ENCODE measurements at regions not wholly inside any gene's neighbourhood (a gene's known extent, or its start where the extent isn't known, plus 50 kb on each side); places are given as distances from the start of the nearest gene placed in this dataset.

DNA sequence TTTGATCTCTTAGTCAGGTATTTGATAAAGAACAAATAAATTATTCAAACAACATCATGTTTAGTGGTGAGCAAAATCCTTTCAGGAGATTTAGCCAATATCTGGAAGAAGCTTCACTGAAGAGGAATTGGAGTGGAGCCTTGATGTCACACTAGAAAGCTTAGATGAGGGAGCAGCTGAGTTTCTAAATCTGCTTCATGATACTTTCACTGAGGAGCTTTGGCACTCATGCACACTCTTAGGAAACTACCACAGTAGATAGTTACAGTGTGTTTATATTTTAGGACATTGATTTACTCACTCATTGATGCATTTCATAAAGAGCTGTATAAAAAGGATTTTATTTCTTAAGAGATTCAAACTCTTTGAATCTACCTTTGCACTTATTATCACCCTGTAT, 366.2 kb upstream of the BTBD3 start:
- DNase-seq = no peak

DNA sequence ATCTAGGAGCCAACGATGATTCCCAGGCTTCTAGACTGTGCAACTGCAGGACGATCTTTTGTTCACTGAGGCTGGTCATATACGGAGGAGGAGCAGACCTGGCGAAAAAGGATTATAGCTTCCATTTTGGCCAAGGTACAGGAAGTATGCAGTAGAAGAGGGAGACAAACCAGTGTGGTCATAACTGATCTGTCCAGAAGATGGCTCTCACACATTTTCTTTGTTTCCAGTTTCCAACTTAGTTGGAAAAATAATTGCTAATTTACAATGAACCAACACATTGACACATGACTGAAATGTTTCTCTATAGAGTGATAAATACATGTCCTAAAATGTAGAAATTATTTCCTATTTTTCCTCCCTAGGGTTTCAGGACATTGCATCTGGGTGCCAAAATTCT, 364.1 kb upstream of the BTBD3 start:
- peak; percentile 21 for DNase-seq

DNA sequence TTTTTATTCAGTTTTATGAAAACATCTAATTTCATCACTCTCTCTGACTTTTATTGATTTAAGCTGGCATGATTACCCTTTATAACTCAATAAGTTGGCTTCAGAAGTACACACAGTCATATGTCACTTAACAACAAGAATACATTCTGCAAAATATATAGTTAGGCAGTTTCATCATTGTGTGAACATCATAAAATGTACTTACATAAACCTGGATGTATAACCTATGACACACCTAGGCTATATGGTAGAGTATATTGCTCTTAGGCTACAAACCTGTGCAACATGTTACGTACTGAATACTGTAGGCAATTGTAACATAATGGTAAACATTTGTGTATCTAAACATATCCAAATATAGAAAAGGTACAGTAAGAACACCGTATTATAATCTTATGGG, 362.2 kb upstream of the BTBD3 start:
- DNase-seq = no peak

DNA sequence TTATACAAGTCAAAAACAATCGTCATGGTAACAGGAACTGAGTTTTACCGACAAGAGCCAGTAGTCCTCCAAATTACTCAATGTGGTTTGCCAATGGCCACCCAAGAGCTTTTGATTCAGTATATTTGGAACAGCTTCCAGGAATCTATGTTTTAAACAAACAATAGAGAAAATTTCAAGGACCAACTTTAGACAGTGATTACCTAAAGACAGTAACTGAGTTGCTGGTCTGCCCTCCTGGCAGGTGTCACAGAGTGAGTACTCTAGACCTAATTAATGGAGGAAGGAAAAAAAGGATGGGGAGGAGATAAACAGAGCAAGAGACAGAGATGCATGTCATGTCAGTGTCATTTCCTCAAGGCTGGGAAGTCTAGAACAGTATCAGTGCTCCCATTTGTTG, 361.3 kb upstream of the BTBD3 start:
- DNase-seq = no peak

DNA sequence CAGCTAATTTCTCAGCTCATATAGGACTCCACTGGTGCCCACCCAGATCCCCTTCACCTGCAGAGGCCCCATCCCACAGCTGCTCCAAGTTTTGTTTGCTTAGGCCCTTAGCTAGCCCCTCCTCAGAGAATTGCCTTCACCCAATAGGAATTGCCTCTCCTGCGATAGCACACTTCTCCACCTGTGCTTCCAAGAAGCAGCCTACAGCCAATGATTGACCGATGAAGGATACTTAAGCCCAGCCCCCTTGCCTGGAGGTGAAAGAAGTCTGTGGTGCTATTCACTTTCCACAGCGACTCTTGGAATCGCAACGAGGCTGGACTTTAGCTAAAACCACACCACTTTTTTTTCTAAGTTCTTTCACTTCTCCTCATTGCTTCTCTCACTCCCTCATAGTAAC, 353.2 kb upstream of the BTBD3 start:
- DNase-seq = no peak

DNA sequence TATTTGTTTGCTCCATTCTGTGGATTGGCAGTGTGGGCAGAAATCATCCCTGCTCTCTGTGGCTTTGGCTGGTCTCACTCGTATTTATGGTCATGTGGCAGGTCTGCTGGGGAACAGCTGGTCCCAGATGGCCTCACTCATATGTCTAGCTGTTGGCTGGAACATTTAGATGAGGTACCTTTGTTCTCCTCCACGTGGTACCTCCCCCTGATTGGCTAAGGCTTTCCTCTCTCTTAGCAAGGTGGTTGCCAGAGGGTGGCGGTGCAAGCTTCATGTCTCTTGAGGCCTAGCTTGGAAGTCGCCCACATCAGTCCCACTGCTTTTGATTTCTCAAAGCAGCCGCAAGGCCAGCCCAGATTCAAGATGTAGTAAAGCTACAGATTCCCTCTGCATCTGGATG, 348.5 kb upstream of the BTBD3 start:
- DNase-seq = no peak

DNA sequence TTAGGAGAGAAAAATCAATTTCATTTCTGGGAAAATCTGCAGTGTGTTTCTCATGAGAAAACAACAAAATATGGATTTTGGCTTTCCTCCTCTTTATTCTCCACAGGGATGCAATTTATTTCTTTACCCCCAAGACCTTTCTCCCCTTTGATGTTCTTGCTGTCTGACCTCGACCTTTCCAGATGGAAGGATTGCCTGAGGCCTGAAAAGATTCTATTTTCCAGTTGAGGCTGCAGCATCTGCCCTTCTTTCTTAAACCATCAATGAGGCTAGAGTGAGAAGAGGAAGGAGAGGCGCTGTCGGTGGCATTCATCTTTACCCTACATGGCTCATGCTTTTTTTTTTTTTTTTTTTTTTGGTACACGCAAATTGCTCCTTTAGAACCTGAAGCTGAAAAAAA, 344.2 kb upstream of the BTBD3 start:
- no peak for DNase-seq

DNA sequence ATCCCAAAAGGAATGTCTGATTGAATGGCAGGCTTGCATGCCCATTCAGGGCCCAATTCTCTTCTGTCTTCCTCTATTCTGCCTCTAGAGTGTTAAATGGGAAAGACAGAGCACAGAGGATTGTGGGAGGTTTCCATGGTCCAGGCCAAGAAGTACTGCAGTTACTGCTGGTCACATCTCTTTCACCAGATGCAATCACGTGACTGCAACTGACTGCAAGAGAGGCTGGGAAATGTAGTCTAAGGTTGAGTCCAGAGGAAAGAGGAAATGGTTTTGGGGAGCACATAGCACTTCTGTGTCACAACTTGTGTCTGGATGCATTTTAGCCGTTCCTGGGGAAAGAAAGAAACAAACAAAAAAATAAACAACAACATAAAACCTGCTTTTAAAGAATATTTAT, 336.4 kb upstream of the BTBD3 start:
- DNase-seq = peak; percentile 15

DNA sequence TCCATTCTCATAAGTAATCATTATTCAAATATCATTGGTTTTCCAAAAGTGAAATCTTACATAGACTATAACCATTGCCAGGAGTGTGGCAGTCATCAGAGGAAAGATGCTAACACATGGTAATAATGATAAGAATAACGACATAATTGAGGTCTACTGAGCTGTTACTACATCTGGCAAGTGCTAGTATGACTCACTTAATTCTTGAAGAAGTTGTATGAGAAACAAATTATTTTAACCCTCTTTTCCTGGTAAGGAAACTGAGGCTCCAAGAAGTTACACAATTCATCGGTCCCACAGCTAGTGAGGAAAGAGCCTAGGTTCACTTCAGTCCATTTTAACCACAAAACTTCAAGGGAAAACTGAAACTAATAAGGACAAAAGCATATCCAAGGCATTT, 335.6 kb upstream of the BTBD3 start:
- no peak for DNase-seq

DNA sequence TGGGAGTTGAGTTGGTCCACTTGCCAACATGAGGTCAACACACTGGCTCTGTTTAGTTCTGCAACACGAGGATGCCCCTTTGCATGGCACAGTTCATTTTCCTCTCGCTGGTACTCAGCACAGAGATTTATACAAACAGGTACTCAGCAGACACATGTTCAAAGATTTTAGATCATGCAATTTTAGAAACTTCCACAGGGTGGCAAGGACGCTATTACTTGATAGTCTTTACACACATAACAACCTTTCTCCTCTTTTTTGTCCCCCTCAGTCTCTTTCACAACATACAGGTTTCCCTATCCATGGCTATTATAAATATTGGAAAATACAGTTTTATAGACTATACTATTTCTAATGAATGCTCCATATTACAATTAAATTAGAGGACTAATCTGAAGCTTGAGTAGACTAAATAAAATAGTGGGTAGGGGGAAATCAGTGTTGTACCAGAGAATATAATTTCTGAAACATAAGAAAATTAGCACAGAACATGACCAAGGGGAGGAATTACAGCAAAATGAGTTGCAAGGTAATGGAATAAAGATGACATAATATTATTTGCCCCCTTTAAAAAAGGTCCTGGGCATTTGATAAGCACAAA, 331.8 kb upstream of the BTBD3 start:
- no peak for DNase-seq

DNA sequence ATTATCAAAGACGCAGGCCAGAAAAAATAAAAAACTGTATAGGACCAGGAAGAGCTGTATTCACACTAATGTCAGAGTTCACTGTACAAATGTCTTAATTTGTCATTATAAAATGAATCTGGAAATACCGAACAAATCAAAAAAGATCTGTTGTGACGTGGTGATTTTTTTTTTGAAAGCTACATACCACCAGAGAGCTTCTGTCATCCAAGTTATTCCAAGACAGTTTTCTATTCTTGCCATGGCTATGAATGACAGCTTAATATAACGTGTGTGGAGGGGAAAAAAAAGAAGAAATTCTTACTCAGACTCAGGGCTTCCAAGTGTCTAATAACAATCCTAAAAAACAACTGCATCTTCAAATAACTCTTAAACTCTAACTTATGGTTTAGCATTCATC, 328.8 kb upstream of the BTBD3 start:
- DNase-seq = no peak

DNA sequence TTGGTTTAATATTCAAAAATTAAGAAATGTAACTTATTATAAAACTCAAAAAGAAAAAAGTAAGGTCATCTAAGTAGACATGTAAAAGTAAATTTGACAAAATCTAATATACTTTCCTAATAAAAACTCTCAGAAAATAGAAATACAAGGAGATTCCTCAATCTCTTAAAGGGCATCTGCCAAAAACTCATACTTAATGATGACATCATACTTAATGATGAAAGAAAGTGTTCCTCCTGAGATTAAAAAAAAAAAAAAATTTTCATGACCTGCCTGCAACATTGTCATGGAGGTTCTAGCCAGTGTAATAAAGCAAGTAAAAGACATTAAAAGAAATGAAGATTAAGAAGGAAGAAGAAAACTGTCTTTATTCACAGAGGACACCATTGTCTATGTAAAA, 325.7 kb upstream of the BTBD3 start:
- no peak for DNase-seq

DNA sequence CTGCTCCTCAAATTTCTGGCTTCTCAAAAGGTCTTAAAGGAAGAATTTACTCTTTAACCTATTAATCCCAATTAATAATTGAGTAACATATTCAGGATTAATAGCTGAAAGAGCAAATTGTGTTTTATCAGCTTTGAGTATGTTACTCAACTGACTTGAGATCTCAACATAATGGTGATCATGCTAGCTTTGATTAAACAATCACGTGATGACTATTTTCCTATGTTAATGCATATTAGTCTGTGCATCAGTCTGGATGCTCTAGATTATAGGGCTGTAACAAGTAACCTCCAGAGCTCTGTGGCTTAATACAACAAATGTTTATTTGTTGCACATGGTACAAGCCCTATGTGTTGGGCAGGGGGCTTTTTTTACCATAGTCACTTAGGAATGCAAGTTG, 313.4 kb upstream of the BTBD3 start:
- no peak for DNase-seq

DNA sequence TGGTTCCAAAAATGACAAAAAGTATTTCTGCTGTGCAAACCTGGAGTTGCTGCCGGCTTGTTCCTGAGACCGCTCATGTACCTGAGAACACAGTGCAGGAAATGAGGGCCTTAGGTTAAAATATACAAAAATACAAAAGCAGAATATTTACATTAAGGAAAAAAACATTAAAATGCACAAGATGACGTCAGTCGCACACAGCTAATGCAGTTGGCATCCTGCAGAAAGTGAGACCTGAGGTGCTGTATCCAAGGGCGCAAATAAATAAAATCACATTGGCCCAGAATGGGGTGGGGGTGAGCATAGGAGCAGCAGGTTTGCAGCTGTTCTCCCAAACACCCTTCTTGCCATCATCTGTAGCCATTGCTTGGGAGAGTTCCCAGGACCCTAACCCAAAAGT, 310.6 kb upstream of the BTBD3 start:
- no peak for DNase-seq

DNA sequence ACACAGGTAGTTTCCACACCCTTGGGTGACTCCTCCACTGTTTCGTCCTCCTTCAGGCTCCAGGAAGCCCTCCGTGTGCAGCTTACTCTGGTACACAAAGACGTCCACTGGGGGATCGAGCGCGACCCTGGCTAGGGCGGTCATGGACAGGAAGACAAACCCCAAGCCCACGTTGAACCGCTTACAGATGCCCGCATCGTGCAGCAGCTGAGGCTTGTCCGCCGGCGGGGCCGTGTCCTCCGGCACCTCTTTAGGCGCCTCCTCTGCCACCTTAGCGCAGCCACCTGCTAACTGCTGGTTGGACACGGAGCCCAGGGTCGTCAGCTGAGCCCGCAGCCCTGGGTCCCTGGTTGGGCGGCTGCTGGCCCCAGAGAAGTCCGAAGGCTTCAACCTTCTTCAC, 309.0 kb upstream of the BTBD3 start:
- DNase-seq = no peak

DNA sequence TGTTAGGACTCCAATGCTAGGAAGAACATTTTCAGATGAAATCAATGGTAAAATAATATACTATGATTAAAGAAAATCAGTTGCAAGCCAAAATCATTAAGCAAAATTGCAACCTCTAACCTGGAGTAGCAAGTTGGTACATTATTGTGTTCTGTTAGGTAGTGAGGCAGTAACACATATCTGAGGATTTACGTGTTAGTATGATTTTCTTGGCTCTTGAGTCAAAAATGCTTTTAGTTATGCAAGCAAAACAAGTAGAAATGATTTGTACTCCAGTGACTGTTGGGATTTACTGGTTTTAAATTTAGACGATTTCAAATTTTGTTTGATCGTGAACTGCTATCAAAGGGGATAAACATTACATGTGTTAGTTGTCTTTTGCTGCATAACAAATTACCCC, 293.0 kb upstream of the BTBD3 start:
- no peak for DNase-seq

DNA sequence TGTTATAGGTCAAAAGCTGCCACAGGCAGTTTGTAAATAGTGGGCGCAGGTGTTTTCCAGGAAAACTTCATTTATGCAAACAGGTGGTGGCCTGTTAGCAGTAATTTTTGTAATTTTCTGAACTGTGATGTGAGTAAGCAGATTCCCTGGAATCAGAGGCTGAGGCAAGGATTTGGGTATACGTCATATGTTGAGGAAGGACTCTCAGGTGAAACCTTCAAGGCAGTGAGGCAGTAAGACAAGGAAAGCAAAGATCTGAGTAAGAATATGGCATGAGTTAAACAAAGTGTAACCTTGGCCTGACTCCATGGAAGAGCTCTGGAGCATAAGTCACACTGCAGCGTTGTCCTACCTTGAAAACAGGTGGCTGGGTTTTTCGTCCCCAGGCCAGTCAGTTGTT, 291.1 kb upstream of the BTBD3 start:
- no peak for DNase-seq

DNA sequence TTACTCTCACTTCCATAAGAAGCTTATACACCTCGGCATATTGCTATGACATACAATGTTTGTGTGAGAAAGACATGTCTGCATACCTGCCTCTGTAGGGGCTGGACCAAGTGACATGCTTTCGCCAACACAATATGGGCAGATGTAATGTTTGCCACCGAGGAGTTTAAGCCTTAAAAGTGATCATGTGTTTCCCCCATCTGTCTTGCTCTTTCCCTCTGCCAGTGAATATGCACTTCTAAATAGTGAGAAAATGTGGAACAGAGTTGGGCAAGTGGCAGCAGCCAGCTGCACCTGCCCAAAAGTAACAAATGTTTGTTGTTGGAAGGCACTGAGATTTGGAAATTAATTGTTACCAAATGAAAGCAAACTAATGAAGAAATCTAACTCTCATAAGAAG, 274.8 kb upstream of the BTBD3 start:
- no peak for DNase-seq

DNA sequence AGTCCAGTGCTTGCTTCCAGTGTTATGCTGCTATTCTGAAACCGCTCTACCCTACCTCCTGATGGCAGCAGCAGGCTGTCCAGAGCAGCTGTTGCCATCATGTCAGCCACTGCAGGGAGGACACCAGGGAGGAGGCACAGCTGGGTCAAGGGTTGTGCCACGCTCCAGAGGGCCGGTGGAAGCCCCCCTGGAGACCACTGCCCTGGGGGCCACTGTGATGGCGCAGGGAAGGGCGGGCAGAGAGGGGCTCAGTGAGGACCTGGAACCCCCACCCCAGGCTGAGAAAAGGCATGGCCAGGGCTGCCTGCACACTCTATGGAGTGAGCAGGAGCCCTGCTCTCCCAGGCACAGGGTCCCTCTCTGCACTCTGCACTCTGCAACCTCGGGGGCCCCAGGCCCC, 271.3 kb upstream of the BTBD3 start:
- DNase-seq = no peak

DNA sequence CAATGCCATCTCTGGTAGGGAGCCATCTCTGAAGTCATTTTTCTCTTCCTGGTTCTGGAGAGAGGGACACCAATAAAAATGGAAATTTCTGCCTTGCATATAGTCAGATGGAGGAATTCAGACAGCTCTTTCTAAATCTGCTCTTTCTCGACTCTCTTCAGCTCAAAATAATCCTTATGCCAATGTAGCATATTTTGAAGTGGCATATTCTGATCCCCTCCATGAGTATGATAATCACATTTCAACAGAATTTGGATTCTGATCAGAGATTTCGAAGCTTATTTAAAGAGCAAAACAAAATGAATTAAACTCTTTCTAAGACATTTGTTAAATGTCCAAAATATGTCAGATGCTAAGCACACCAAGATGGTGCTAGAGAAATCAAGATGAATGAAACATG, 267.1 kb upstream of the BTBD3 start:
- DNase-seq = no peak

DNA sequence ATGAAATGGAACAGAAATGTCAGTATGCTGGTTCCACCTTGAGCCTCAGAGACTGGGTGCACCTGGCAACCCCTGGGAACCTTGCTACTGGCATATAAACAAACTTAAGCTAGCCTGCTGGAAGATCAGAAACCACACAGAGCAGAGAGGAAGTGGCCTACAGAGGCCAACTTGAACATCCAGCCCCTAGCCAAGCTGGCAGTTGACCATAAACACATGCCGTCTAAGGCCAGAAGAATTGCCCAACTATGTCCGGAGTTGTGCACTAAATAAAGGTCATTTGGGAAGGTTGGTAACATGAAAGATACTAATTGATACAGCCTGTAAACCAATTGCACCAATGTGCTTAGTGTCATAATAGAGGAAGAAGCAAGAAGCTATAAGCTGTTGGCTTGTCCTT, 266.6 kb upstream of the BTBD3 start:
- DNase-seq = no peak

DNA sequence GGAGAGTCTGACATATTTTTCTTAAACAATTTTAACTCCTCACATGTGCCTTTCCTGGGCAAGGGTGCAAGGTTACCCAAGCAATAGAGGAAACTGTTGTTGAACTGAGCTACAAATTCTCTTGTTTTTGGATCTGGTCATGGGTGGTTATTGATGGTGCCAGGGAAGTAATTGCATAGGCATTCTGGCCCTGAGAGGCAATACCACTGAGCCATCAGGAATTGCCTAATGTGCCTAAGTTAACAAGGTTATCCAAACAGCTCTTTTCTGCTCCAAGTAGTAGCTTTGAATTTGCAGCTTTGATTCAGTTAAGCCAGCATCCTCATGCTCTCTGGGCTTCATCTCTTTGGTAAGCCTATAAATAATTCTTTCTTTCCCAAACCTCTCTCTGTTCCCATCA, 266.0 kb upstream of the BTBD3 start:
- no peak for DNase-seq

DNA sequence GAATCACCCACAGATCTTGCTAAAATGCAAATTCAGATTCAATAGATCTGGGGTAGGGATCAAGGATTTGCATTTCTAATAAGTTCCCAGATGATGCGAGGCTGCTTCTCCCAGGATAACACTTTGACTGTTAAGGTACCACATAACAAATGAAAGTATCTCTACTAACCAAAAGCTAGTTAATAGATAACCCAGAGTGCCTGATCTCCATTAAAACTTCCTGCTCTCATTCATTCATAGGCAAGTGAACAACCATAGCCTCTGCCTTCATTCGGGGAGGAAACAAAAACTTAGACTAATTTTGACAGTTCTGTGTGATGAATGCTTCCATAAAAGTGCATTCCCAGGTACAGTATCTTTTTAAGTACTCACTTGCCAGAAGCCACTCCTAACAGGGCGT, 265.6 kb upstream of the BTBD3 start:
- no peak for DNase-seq

DNA sequence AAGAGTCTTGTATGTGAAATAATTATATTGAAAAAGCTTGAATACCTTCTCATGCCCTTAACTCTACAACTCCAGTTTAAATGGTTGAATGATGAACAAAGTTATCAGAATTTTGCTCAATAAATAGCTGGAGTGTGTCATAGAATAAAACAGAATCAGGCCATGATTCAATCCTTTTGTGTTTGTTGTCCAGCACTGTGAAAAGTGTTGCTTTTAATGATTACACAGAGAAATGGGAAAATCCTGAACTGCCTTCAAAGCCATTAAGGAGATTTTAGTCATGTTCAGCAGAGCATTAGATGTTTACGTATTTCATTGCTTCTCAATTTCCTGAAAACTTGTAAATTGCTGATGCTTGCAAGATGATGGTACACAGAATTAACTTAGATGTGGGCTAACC, 262.9 kb upstream of the BTBD3 start:
- DNase-seq = no peak

DNA sequence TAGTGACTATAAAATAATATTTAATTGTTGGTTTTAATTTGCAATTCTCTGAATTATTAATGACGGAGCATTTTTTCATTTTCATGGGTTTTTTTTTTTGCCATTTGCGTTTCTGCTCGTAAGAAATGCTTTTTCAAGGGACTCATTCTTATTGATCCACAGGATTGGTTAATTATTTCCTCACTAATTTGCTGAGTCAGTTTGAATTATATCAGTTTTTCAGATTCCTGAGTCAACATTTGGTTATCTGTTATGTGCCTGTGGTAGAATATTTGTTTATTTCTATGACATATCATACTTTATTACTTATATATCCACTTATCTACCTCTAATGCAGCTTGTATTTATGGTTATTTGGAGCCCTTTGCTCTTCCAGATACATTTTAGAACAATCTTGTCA, 257.0 kb upstream of the BTBD3 start:
- DNase-seq = no peak

DNA sequence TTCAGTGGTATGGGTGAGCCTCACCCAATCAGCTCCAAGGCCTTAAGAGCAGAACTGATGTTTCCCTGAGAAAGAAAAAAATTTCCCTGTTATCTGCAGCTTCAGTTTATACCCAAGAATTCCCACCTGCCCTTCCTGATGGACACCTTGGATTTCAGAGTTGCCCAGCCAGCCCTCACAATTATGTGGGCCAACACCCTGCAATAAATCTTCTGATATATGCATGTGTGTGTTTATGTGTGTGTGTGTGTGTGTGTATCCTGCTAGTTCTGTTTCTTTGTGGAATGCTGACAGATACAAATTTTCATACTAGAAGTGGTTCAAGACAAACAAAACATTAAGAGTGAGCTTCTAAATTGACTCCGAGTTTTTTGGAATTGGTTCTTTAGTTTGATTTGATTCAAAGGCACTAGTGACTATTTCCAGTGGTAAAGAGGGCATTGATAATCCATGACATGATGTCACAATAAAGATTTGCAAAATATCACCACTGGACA, 246.6 kb upstream of the BTBD3 start:
- DNase-seq = no peak

Measured in KG1 (cell line).